Transverse colon (tissue), 3 donors: ENCODE measurements at regions not wholly inside any gene's neighbourhood (a gene's known extent, or its start where the extent isn't known, plus 50 kb on each side); places are given as distances from the start of the nearest gene placed in this dataset.

Experiments
- POLR2A ChIP-seq: fragments of 450-650 bp; IDR thresholded peaks from one replicate; pipeline ENCODE4 v1.6.1; 2016; ENCODE audit warnings: antibody characterized with exemption, mild to moderate bottlenecking, moderate library complexity
- TF ChIP-seq, protein P1 (sequence below), 5 experiments: fragments of 200-600 bp in 3 of 5; fragments of 450-650 bp in 2 of 5; sonication (generic) in 3 of 5; IDR thresholded peaks; 1 replicate in 2 of 5; 2 replicates in 3 of 5; pipeline ENCODE4 v1.5.1; 2016 to 2017; ENCODE audit warnings: antibody characterized with exemption in 5 of 5, inconsistent platforms in 3 of 5, mild to moderate bottlenecking in 2 of 5, moderate library complexity in 1 of 5

DNA sequence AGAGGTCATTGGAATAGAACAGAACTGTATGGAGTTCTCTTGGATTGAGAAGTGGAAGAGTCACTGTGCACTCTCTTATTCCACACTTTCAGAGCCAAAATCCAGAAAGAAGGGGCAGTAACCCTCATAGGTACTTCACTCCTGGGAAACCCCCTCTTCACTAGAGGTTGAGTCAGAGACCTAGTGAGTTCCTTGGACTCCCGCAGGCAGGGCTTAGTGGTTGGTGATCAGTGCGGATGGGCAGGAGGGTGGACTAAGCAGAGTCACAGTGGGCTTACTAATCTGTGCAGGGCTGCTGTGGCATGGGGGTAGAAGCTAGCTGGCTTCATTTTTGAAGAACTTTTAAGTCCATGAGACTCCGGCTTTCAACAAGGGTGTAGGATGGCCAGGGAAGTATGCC is 95.0 kb upstream of the MLN start:
- TF ChIP-seq, protein P1, sequence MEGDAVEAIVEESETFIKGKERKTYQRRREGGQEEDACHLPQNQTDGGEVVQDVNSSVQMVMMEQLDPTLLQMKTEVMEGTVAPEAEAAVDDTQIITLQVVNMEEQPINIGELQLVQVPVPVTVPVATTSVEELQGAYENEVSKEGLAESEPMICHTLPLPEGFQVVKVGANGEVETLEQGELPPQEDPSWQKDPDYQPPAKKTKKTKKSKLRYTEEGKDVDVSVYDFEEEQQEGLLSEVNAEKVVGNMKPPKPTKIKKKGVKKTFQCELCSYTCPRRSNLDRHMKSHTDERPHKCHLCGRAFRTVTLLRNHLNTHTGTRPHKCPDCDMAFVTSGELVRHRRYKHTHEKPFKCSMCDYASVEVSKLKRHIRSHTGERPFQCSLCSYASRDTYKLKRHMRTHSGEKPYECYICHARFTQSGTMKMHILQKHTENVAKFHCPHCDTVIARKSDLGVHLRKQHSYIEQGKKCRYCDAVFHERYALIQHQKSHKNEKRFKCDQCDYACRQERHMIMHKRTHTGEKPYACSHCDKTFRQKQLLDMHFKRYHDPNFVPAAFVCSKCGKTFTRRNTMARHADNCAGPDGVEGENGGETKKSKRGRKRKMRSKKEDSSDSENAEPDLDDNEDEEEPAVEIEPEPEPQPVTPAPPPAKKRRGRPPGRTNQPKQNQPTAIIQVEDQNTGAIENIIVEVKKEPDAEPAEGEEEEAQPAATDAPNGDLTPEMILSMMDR (IDR thresholded peaks at IDR 0.05): no peak
- no peak for TF ChIP-seq POLR2A
